T-cell (primary cell): ENCODE measurements at regions not wholly inside any gene's neighbourhood (a gene's known extent, or its start where the extent isn't known, plus 50 kb on each side); places are given as distances from the start of the nearest gene placed in this dataset.

Experiments
- ATAC-seq, 4 experiments: fragments of 200-7000 bp in 3 of 4; fragments of 150-1000 bp in 1 of 4; cut with Tn5 transposase; replicated peaks in 1 of 4; 1 replicate in 3 of 4; 2 replicates in 1 of 4; pipeline ENCODE4 v1.10.0; 2021; ENCODE audit warnings: moderate library complexity in 3 of 4, mild to moderate bottlenecking in 2 of 4, moderate number of reproducible peaks in 1 of 4
- CTCF ChIA-PET, 2 donors: fragments of 300-600 bp; sonication (Branson Sonifier 250); formaldehyde crosslinking; loops; one replicate each; lab custom pipeline; 2022; ENCODE audit warnings: antibody characterized with exemption in 2 of 2; lab: Charles Lee
- POLR2A ChIA-PET, 2 donors: fragments of 300-600 bp; sonication (Branson Sonifier 250); formaldehyde crosslinking; loops; one replicate each; lab custom pipeline; 2022; ENCODE audit warnings: antibody characterized with exemption in 2 of 2; lab: Charles Lee
- DNase-seq, 35 experiments: peaks; one replicate each; pipeline versions ENCODE4 v3.0.0 to v3.0.0-alpha.2; 2013 to 2023
- H3K27ac ChIP-seq: one replicate; pipeline ENCODE4 v1.5.1; 2013; ENCODE audit warnings: low read length
- H3K27me3 ChIP-seq, 2 experiments: replicated peaks in 1 of 2; 1 replicate in 1 of 2; 2 replicates in 1 of 2; pipeline versions ENCODE4 v1.6.1 to v1.7.0; 2013; ENCODE audit warnings: low read length in 1 of 2, mixed read lengths in 1 of 2; ENCODE audit not compliant: control insufficient read depth in 2 of 2, insufficient read depth in 2 of 2; ENCODE audit errors: extremely low read depth in 1 of 2
- H3K36me3 ChIP-seq, 2 donors: 1 replicate in 1 of 2; 2 replicates in 1 of 2; pipeline versions ENCODE4 v1.6.1 to v1.7.0; 2013; ENCODE audit warnings: low read length in 1 of 2; ENCODE audit not compliant: control insufficient read depth in 2 of 2, insufficient read depth in 1 of 2; ENCODE audit errors: extremely low read depth in 1 of 2
- H3K4me1 ChIP-seq, 2 experiments: 1 replicate in 1 of 2; 2 replicates in 1 of 2; pipeline versions ENCODE4 v1.6.1 to v1.7.0; 2013; ENCODE audit warnings: low read length in 2 of 2, mixed read lengths in 1 of 2; ENCODE audit not compliant: insufficient read depth in 2 of 2, control insufficient read depth in 1 of 2; ENCODE audit errors: extremely low read depth in 1 of 2
- H3K4me3 ChIP-seq, 2 donors: 1 replicate in 1 of 2; 2 replicates in 1 of 2; pipeline versions ENCODE4 v1.5.1 to v1.7.0; 2013; ENCODE audit warnings: mild to moderate bottlenecking in 2 of 2, low read length in 1 of 2, moderate library complexity in 1 of 2; ENCODE audit not compliant: control insufficient read depth in 1 of 2; ENCODE audit errors: extremely low read depth in 1 of 2
- H3K9me3 ChIP-seq: 2 replicates; pipeline ENCODE4 v1.7.0; 2013
- H3K27ac Mint-ChIP-seq, 2 donors: one replicate each; pipeline ENCODE4 v1.8.0; 2020 to 2021; ENCODE audit warnings: mild to moderate bottlenecking in 2 of 2, mixed read lengths in 2 of 2
- H3K27me3 Mint-ChIP-seq, 2 donors: one replicate each; pipeline ENCODE4 v1.8.0; 2021 to 2022; ENCODE audit warnings: mixed read lengths in 2 of 2
- H3K36me3 Mint-ChIP-seq: one replicate; pipeline ENCODE4 v1.8.0; 2021; ENCODE audit warnings: mixed read lengths
- H3K4me1 Mint-ChIP-seq, 3 donors: one replicate each; pipeline ENCODE4 v1.8.0; 2020 to 2022; ENCODE audit warnings: mixed read lengths in 3 of 3, mild to moderate bottlenecking in 1 of 3
- H3K4me3 Mint-ChIP-seq, 3 donors: one replicate each; pipeline ENCODE4 v1.8.0; 2020 to 2022; ENCODE audit warnings: mild to moderate bottlenecking in 3 of 3, mixed read lengths in 3 of 3, moderate library complexity in 3 of 3
- H3K9me3 Mint-ChIP-seq, 3 donors: one replicate each; pipeline ENCODE4 v1.8.0; 2020 to 2022; ENCODE audit warnings: mixed read lengths in 3 of 3
- WGBS: methylation state at CpG from one replicate; pipeline ENCODE4 v1.1.5; 2013; ENCODE audit warnings: missing lambda C conversion rate; ENCODE audit not compliant: insufficient coverage; 5-methylcytosine and 5-hydroxymethylcytosine counted together

DNA sequence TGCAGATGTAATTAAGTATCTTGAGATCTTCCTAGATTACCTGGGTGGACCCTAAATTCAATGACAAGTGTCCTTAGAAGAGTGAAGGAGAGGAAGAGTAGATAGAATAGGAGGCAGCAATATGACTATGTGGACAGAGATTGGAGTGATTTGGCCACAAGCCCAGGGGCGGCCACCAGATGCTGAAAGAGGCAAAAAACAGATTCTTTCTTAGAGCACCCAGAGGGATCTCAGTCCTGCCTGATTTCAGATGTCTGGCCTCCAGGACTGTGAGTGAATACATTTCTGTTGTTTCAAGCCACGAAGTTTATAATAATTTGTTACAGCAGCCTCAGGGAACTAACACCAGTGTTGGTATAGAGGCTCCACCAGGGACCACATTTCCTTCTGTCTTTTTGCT lies 67.3 kb downstream of the DACT1 start:
- POLR2A ChIA-PET, result no interaction called here
- Mint-ChIP-seq H3K27me3 (peaks cover 0 to 13% of the 10 kb centered on the region in 2 donors), H3K27ac (no peak overlapping the region), H3K4me3 (no peak overlapping the region), H3K36me3 (no peaks in the 10 kb centered on the region), H3K4me1 (no peaks in the 10 kb centered on the region), H3K9me3 (no peaks in the 10 kb centered on the region)
- ATAC-seq (no peak), DNase-seq (no peak)
- no peaks in the 10 kb centered on the region for H3K4me1 ChIP-seq
- CTCF ChIA-PET, result no interaction called here
- H3K4me3 ChIP-seq, result no peak overlapping the region
- WGBS, result 90% methylated on average over 2 of the region's 2 CpGs
- no peaks in the 10 kb centered on the region for H3K27me3 ChIP-seq
- H3K9me3 ChIP-seq, result no peaks in the 10 kb centered on the region
- H3K27ac ChIP-seq, result no peak overlapping the region
- H3K36me3 ChIP-seq, result no peaks in the 10 kb centered on the region

DNA sequence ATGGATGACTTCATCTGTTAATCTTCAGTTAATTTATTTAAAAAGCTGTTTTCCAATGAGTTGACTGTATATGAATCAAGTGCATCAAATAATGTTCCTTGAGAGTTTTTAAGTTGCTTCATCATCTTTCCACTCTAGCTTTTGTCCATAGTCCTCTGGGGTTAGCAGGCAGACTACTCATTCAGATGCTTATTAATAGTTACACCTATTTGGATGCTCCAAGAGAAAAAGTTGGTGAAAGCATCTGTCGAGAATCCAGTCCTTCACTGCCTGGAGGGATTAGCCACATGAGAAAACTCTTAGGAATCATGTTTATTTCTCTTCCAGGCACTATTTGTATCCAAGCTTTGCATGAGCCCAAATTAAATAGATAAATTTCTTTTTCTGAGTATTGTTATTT lies 70.2 kb downstream of the DACT1 start:
- no peak overlapping the region for H3K4me3 Mint-ChIP-seq
- ChIA-PET CTCF (no interaction called here), POLR2A (no interaction called here)

DNA sequence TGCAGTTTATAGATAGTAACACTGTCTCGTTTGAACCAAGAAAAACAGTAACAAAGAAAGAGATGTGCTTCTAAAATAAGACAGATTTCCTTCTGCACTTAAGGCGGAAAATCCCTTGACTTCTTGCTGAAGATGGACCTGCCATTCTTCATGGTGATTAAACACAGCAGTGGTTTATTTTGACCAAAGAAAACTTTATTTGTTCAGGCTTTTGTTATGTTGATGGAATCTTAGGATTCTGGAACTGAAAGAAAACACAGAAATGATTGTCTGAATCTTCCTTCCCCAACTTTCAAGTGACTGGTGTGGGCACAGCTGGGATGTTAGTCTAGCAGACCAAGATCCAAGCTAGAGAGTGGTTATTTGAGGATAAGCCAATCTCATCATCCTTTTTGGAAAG lies 72.2 kb downstream of the DACT1 start:
- no CpG with 5 or more reads among the region's 2 CpGs for whole genome bisulfite sequencing
- POLR2A ChIA-PET, result no interaction called here
- Histone ChIP-seq H3K27ac (no peak overlapping the region), H3K36me3 (no peaks in the 10 kb centered on the region), H3K9me3 (no peaks in the 10 kb centered on the region), H3K4me1 (no peaks in the 10 kb centered on the region), H3K27me3 (no peaks in the 10 kb centered on the region), H3K4me3 (no peak overlapping the region)
- H3K4me3 Mint-ChIP-seq, result no peak overlapping the region
- no peaks in the 10 kb centered on the region for H3K4me1 Mint-ChIP-seq
- no peaks in the 10 kb centered on the region for H3K9me3 Mint-ChIP-seq
- peaks cover 2 to 16% of the 10 kb centered on the region in 2 donors for H3K27me3 Mint-ChIP-seq
- H3K36me3 Mint-ChIP-seq, result no peaks in the 10 kb centered on the region
- DNase-seq, result no peak
- no peak overlapping the region for H3K27ac Mint-ChIP-seq
- CTCF ChIA-PET, result no interaction called here
- ATAC-seq, result no peak

More for the DNA sequence above, 70.2 kb downstream of the DACT1 start:
- no peak for DNase-seq
- Histone ChIP-seq H3K4me3 (no peak overlapping the region), H3K36me3 (no peaks in the 10 kb centered on the region), H3K27ac (no peak overlapping the region), H3K27me3 (no peaks in the 10 kb centered on the region), H3K9me3 (no peaks in the 10 kb centered on the region), H3K4me1 (no peaks in the 10 kb centered on the region)
- Mint-ChIP-seq H3K4me1 (no peaks in the 10 kb centered on the region), H3K36me3 (no peaks in the 10 kb centered on the region), H3K27me3 (peaks cover 2 to 19% of the 10 kb centered on the region in 2 donors), H3K9me3 (no peaks in the 10 kb centered on the region), H3K27ac (no peak overlapping the region)
- no CpG with 5 or more reads among the region's 1 CpG for WGBS
- no peak for ATAC-seq

DNA sequence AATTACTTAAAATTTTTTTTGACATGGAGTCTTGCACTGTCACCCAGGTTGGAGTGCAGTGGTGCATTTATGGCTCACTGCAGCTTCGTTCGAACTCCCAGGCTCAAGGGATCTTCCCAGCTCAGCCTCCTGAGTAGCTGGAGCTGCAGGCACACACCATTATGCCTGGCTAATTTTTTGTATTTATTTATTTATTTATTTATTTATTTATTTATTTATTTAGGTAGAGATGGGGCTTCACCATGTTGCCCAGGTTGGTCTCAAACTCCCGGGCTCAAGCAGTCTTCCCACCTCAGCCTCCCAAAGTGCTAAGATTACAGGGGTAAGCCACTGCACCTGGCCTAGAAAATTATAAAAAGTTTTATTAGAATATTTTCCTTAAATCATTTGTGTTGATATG lies 73.6 kb downstream of the DACT1 start:
- Mint-ChIP-seq H3K4me1 (peaks cover 0 to 1% (median under 1%) of the 10 kb centered on the region in 3 donors), H3K27me3 (peaks cover 2 to 15% of the 10 kb centered on the region in 2 donors), H3K4me3 (no peak overlapping the region), H3K36me3 (no peaks in the 10 kb centered on the region), H3K27ac (no peak overlapping the region), H3K9me3 (no peaks in the 10 kb centered on the region)
- CTCF ChIA-PET, result no interaction called here
- H3K36me3 ChIP-seq, result no peaks in the 10 kb centered on the region
- no peak overlapping the region for H3K27ac ChIP-seq
- H3K27me3 ChIP-seq, result no peaks in the 10 kb centered on the region
- no peaks in the 10 kb centered on the region for H3K9me3 ChIP-seq
- DNase-seq (no peak), ATAC-seq (no peak)
- WGBS, result no CpG with 5 or more reads among the region's 3 CpGs
- H3K4me3 ChIP-seq, result no peak overlapping the region
- H3K4me1 ChIP-seq, result no peaks in the 10 kb centered on the region
- POLR2A ChIA-PET, result no interaction called here

DNA sequence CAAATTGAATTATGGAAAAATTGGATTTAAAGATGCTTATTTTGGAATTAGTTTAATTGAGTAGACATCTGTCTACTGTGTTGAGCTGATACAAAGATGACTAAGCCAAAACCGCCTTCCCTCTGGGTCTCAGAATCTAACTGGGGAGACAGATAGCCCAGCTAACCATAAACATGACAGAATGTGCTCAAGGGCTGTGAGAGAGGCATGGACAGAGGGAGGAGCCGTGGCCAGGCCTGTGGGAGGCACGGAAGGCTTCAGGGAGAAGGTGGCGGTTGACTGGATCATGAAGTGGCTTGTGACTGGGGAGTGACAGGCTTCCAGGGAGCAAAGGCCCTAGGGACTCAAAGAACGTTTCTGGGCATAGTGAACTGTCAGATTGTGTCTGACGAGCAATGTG lies 74.6 kb downstream of the DACT1 start:
- H3K27ac ChIP-seq, result no peak overlapping the region
- H3K4me3 ChIP-seq, result no peak overlapping the region
- H3K36me3 ChIP-seq, result no peaks in the 10 kb centered on the region
- no peak overlapping the region for H3K4me3 Mint-ChIP-seq
- no peaks in the 10 kb centered on the region for H3K27me3 ChIP-seq
- peaks cover 2 to 15% of the 10 kb centered on the region in 2 donors for H3K27me3 Mint-ChIP-seq
- DNase-seq, result no peak
- no peaks in the 10 kb centered on the region for H3K4me1 ChIP-seq
- H3K9me3 ChIP-seq, result no peaks in the 10 kb centered on the region
- no peak for ATAC-seq
- H3K36me3 Mint-ChIP-seq, result no peaks in the 10 kb centered on the region
- peaks cover 0 to 4% (median 2%) of the 10 kb centered on the region in 3 donors for H3K4me1 Mint-ChIP-seq
- H3K27ac Mint-ChIP-seq, result no peak overlapping the region
- ChIA-PET CTCF (no interaction called here), POLR2A (no interaction called here)
- 68% methylated on average over 5 of the region's 6 CpGs for WGBS
- no peaks in the 10 kb centered on the region for H3K9me3 Mint-ChIP-seq

DNA sequence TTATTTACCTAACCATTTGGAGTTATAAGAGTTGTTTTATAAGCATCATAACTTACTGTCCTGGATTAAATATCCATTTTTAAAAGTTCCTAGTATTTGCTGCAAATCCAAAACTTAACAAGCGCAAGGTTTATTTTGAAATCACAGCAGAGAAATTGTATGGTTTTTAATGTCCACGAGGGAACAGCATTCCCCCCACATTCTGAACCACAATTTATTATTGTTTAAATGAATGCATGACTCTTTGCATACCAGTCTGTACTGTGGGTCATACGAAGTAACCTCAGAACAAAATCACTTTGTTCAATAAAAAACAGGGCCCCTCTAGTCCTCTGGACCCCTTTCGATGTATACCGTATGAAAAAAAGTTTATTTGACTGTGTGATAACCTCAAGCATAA lies 75.9 kb downstream of the DACT1 start:
- Mint-ChIP-seq H3K4me3 (no peak overlapping the region), H3K4me1 (peaks cover 0 to 4% (median 2%) of the 10 kb centered on the region in 3 donors), H3K27ac (no peak overlapping the region), H3K9me3 (no peaks in the 10 kb centered on the region), H3K27me3 (peaks cover 2 to 10% of the 10 kb centered on the region in 2 donors), H3K36me3 (no peaks in the 10 kb centered on the region)
- Histone ChIP-seq H3K36me3 (no peaks in the 10 kb centered on the region), H3K27me3 (no peaks in the 10 kb centered on the region), H3K4me3 (no peak overlapping the region), H3K27ac (no peak overlapping the region), H3K9me3 (no peaks in the 10 kb centered on the region), H3K4me1 (no peaks in the 10 kb centered on the region)
- ATAC-seq, result no peak
- no peak for DNase-seq
- ChIA-PET POLR2A (no interaction called here), CTCF (no interaction called here)
- no CpG with 5 or more reads among the region's 5 CpGs for WGBS

DNA sequence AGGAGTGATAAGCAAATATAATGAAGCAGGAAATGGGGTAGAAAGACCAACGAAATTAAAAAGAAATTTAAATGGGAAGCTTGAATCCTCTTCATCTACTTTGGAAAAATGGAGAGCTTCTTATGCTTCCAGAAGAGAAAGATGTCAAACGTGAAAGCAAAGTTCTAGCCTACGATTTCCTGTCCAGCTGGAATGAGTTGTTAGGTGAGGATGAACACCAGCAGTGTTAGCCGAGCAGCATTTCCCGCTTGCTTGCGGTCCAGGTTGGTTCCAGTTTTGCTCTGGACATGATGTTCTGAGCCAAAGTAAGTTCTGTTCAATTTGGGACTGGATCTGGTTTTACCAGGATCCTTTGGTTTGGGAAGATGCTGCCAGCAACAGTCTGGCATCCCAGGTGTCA lies 78.9 kb downstream of the DACT1 start:
- ChIA-PET POLR2A (no interaction called here), CTCF (no interaction called here)
- Histone ChIP-seq H3K27me3 (no peaks in the 10 kb centered on the region), H3K27ac (no peak overlapping the region), H3K36me3 (no peaks in the 10 kb centered on the region), H3K4me3 (no peak overlapping the region), H3K4me1 (no peaks in the 10 kb centered on the region), H3K9me3 (no peaks in the 10 kb centered on the region)
- DNase-seq (no peak), ATAC-seq (no peak)
- 75% methylated on average over 6 of the region's 6 CpGs for WGBS
- Mint-ChIP-seq H3K4me1 (peaks cover 0 to 4% (median 2%) of the 10 kb centered on the region in 3 donors), H3K27ac (no peak overlapping the region), H3K27me3 (peaks cover 2 to 4% of the 10 kb centered on the region in 2 donors), H3K9me3 (no peaks in the 10 kb centered on the region), H3K36me3 (no peaks in the 10 kb centered on the region), H3K4me3 (no peak overlapping the region)
